Stomach (tissue), 8 donors: ENCODE measurements at regions not wholly inside any gene's neighbourhood (a gene's known extent, or its start where the extent isn't known, plus 50 kb on each side); places are given as distances from the start of the nearest gene placed in this dataset.

Experiments used
- DNase-seq, 2 donors: peaks; one replicate each; pipeline versions ENCODE4 v3.0.0 to v3.0.0-alpha.2; 2013 to 2019
- H3K27ac ChIP-seq, 5 donors: fragments of 200-600 bp in 4 of 5; sonication (generic) in 4 of 5; one replicate each; pipeline ENCODE4 v1.5.1; 2013 to 2019; ENCODE audit warnings: mild to moderate bottlenecking in 1 of 5, moderate library complexity in 1 of 5
- H3K27me3 ChIP-seq, 3 donors: fragments of 200-600 bp; sonication (generic); one replicate each; pipeline ENCODE4 v1.5.1; 2017 to 2019; ENCODE audit warnings: mixed run types in 1 of 3
- H3K36me3 ChIP-seq, 4 donors: fragments of 200-600 bp; sonication (generic); 1 replicate in 3 of 4; 2 replicates in 1 of 4; pipeline ENCODE4 v1.5.1; 2016 to 2019
- H3K4me1 ChIP-seq, 4 donors: fragments of 200-600 bp; sonication (generic); one replicate each; pipeline ENCODE4 v1.5.1; 2016 to 2019
- H3K4me3 ChIP-seq, 4 donors: fragments of 200-600 bp; sonication (generic) in 3 of 4; one replicate each; pipeline ENCODE4 v1.5.1; 2016 to 2019; ENCODE audit warnings: mild to moderate bottlenecking in 1 of 4
- H3K9me3 ChIP-seq, 4 donors: fragments of 200-600 bp; sonication (generic); one replicate each; pipeline ENCODE4 v1.5.1; 2016 to 2019
- EP300 ChIP-seq: sonication (generic); formaldehyde crosslinking; IDR thresholded peaks from one replicate; pipeline ENCODE4 v1.6.1; 2017; ENCODE audit warnings: antibody characterized with exemption
- POLR2A ChIP-seq, 4 donors: fragments of 450-650 bp; IDR thresholded peaks; one replicate each; pipeline ENCODE4 v1.6.1; 2016; ENCODE audit warnings: antibody characterized with exemption in 4 of 4, control low read depth in 2 of 4, mild to moderate bottlenecking in 1 of 4, moderate library complexity in 1 of 4
- POLR2AphosphoS5 ChIP-seq, 3 donors: sonication (generic); formaldehyde crosslinking; IDR thresholded peaks; one replicate each; pipeline ENCODE4 v1.6.1; 2016; ENCODE audit warnings: antibody characterized with exemption in 3 of 3
- WGBS, 5 donors: extraction: QIAGEN DNeasy Blood & Tissue Kit in 3 of 5; methylation state at CpG; one replicate each; pipeline versions ENCODE4 v1.1.5 to v1.1.7; 2013 to 2018; 5-methylcytosine and 5-hydroxymethylcytosine counted together
- intact Hi-C: fragments of 100-400 bp; cut with DNase I; formaldehyde crosslinking; loops from one replicate; pipeline ENCODE4 v1.15.1; 2023; ENCODE audit warnings: low total_unique reads
- TF ChIP-seq, protein P1 (sequence below), 7 experiments: fragments of 450-650 bp in 4 of 7; fragments of 200-600 bp in 3 of 7; sonication (generic) in 3 of 7; IDR thresholded peaks; one replicate each; pipeline ENCODE4 v1.5.1; 2016 to 2019; ENCODE audit warnings: antibody characterized with exemption in 7 of 7, control low read depth in 2 of 7, mild to moderate bottlenecking in 1 of 7
- donor health status: healthy with polysubstance abuse.
- donor health status: Bipolar disorder and iron deficiency.
- donor health status: healthy.

DNA sequence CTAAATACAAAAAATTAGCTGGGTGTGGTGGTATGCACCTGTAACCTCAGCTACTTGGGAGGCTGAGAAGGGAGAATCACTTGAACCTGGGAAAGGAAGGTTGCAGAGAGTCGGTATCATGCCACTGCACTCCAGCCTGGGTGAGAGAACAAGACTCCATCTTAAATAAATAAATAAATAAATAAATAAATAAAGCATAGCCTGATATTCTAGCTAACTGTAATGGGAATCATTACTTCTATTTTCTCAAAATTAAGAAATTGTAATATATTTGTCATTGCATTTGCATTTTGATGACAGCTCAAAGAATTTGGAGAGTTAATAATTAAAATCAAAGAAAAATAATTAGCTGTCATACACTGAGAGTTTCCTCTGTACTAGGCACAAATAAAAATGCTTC lies 561.1 kb downstream of the EFNB2 start:
- H3K27me3 ChIP-seq, result no peaks in the 10 kb centered on the region
- H3K4me1 ChIP-seq, result peaks cover 0 to 11% (median 4%) of the 10 kb centered on the region in 4 donors
- no peaks in the 10 kb centered on the region for H3K9me3 ChIP-seq
- no peaks in the 10 kb centered on the region for H3K36me3 ChIP-seq
- intact Hi-C loops, result no loop called here
- 86 to 96% (median 94%) methylated on average over 1 of the region's 1 CpG for WGBS, 5 donors
- H3K27ac ChIP-seq, result no peak overlapping the region
- no peak for DNase-seq
- TF ChIP-seq, protein P1, sequence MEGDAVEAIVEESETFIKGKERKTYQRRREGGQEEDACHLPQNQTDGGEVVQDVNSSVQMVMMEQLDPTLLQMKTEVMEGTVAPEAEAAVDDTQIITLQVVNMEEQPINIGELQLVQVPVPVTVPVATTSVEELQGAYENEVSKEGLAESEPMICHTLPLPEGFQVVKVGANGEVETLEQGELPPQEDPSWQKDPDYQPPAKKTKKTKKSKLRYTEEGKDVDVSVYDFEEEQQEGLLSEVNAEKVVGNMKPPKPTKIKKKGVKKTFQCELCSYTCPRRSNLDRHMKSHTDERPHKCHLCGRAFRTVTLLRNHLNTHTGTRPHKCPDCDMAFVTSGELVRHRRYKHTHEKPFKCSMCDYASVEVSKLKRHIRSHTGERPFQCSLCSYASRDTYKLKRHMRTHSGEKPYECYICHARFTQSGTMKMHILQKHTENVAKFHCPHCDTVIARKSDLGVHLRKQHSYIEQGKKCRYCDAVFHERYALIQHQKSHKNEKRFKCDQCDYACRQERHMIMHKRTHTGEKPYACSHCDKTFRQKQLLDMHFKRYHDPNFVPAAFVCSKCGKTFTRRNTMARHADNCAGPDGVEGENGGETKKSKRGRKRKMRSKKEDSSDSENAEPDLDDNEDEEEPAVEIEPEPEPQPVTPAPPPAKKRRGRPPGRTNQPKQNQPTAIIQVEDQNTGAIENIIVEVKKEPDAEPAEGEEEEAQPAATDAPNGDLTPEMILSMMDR (IDR thresholded peaks at IDR 0.05), result no peak
- TF ChIP-seq POLR2A (IDR thresholded peaks at IDR 0.05) (no peak), EP300 (no peak)
- H3K4me3 ChIP-seq, result no peak overlapping the region

DNA sequence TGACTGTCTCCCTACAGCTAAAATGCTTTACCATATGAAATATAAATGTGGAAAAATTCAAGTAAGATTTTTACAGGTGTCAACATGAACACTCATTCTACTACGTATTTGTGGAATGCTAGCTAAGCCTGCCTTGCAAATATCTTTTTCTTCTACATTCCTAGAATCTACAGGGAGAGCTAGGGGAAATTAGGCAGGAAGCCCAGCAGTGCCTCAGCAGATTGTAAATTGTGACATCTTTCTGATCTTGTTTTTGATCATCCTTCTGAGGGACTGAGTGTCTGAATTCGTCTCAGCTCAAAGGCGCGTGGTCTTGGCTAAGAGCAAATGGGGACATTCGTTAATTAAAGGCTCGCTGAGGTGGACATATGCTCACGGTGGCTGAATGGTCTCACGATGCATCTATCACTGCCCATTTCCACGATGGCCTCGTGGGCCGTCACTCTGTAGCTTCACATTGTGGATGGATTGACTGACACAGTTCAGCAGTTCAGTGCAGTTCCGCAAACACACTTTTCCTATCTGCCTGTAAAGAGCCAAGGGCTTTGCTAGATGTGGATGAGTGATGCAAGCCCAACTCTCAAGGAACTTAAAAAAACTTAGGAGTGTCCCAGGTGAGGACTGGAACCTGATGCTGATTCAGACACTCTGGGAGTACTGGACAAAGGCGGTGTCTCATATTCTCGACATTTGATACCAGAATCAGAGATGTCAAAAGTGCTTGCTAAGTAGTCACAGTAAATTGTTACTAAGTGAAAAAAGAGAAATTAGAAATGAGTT lies 562.5 kb downstream of the EFNB2 start:
- Histone ChIP-seq H3K27me3 (no peaks in the 10 kb centered on the region), H3K4me3 (no peak overlapping the region), H3K36me3 (no peaks in the 10 kb centered on the region), H3K4me1 (peaks cover 0 to 15% (median 7%) of the 10 kb centered on the region in 4 donors), H3K27ac (no peak overlapping the region), H3K9me3 (no peaks in the 10 kb centered on the region)
- WGBS, 5 donors, result 92 to 94% (median 94%) methylated on average over 14 of the region's 14 CpGs
- DNase-seq, result no peak
- TF ChIP-seq POLR2A (IDR thresholded peaks at IDR 0.05) (no peak), EP300 (no peak), POLR2AphosphoS5 (IDR thresholded peaks at IDR 0.05) (no peak)
- TF ChIP-seq, protein P1 (IDR thresholded peaks at IDR 0.05), result no peak
- intact Hi-C loops, result no loop called here

- no peak overlapping the region for H3K4me3 ChIP-seq
- no peak for TF ChIP-seq POLR2AphosphoS5 (IDR thresholded peaks at IDR 0.05)
- TF ChIP-seq EP300, result no peak
- TF ChIP-seq, protein P1 (IDR thresholded peaks at IDR 0.05), result no peak
- no peak for TF ChIP-seq POLR2A (IDR thresholded peaks at IDR 0.05)
- peaks cover 0 to 15% (median 7%) of the 10 kb centered on the region in 4 donors for H3K4me1 ChIP-seq
- DNase-seq, result no peak
- H3K36me3 ChIP-seq, result no peaks in the 10 kb centered on the region
- no peaks in the 10 kb centered on the region for H3K9me3 ChIP-seq
- H3K27ac ChIP-seq, result no peak overlapping the region
- WGBS, 5 donors, result 65 to 71% (median 68%) methylated on average over 7 of the region's 7 CpGs
- intact Hi-C loops, result no loop called here
- H3K27me3 ChIP-seq, result no peaks in the 10 kb centered on the region
These were observed 563.1 kb downstream of the EFNB2 start for GRCh38 chr13:105972306-105972721.

GRCh38 chr13:105971738-105972137 lies 563.7 kb downstream of the EFNB2 start:
- 52 to 75% (median 68%) methylated on average over 3 of the region's 3 CpGs for WGBS, 5 donors
- TF ChIP-seq POLR2A (IDR thresholded peaks at IDR 0.05), result no peak
- TF ChIP-seq POLR2AphosphoS5 (IDR thresholded peaks at IDR 0.05), result no peak
- TF ChIP-seq, protein P1 (IDR thresholded peaks at IDR 0.05), result no peak
- Histone ChIP-seq H3K4me1 (peaks cover 0 to 15% (median 7%) of the 10 kb centered on the region in 4 donors), H3K27me3 (no peaks in the 10 kb centered on the region), H3K36me3 (no peaks in the 10 kb centered on the region), H3K27ac (no peak overlapping the region), H3K9me3 (no peaks in the 10 kb centered on the region), H3K4me3 (no peak overlapping the region)
- intact Hi-C loops, result no loop called here
- no peak for DNase-seq
